Smooth muscle cell (in vitro differentiated cells): ENCODE measurements at regions not wholly inside any gene's neighbourhood (a gene's known extent, or its start where the extent isn't known, plus 50 kb on each side); places are given as distances from the start of the nearest gene placed in this dataset.

ENCODE experiments used
- DNase-seq: peaks from one replicate; lab custom pipeline; 2025; ENCODE audit not compliant: unreplicated experiment; lab: John Stamatoyannopoulos, UW
- H2AFZ ChIP-seq: fragments of 200-600 bp; sonication (generic); 2 replicates; pipeline ENCODE4 v1.6.0; 2016; ENCODE audit warnings: antibody characterized with exemption, low read depth, mild to moderate bottlenecking
- H3F3A ChIP-seq: fragments of 200-600 bp; sonication (generic); 2 replicates; pipeline ENCODE4 v1.6.0; 2017; ENCODE audit warnings: antibody characterized with exemption, low read depth
- H3K27ac ChIP-seq: fragments of 200-600 bp; sonication (generic); 2 replicates; pipeline ENCODE4 v1.5.1; 2016; ENCODE audit warnings: low read depth, mild to moderate bottlenecking
- H3K27me3 ChIP-seq: fragments of 200-600 bp; sonication (generic); 2 replicates; pipeline ENCODE4 v1.6.1; 2016; ENCODE audit warnings: low read depth, mild to moderate bottlenecking
- H3K36me3 ChIP-seq: fragments of 200-600 bp; sonication (generic); 2 replicates; pipeline ENCODE4 v1.5.1; 2016; ENCODE audit warnings: low read depth
- H3K4me1 ChIP-seq: fragments of 200-600 bp; sonication (generic); 2 replicates; pipeline ENCODE4 v1.5.1; 2016; ENCODE audit warnings: low read depth
- H3K4me2 ChIP-seq: fragments of 200-600 bp; sonication (generic); 2 replicates; pipeline ENCODE4 v1.6.0; 2016; ENCODE audit warnings: mild to moderate bottlenecking
- H3K4me3 ChIP-seq: fragments of 200-600 bp; sonication (generic); 2 replicates; pipeline ENCODE4 v1.5.1; 2016; ENCODE audit warnings: mild to moderate bottlenecking
- H3K79me2 ChIP-seq: fragments of 200-600 bp; sonication (generic); 2 replicates; pipeline ENCODE4 v1.6.0; 2016; ENCODE audit warnings: low read depth, mild to moderate bottlenecking
- H3K9ac ChIP-seq: fragments of 200-600 bp; sonication (generic); 2 replicates; pipeline ENCODE4 v1.6.0; 2016; ENCODE audit warnings: low read depth
- H3K9me3 ChIP-seq: fragments of 200-600 bp; sonication (generic); replicated peaks from 2 replicates; pipeline ENCODE4 v1.5.1; 2016; ENCODE audit warnings: low read depth
- H4K20me1 ChIP-seq: fragments of 200-600 bp; sonication (generic); 2 replicates; pipeline ENCODE4 v1.6.0; 2016; ENCODE audit warnings: low read depth
- CTCF ChIP-seq: fragments of 200-600 bp; sonication (generic); IDR thresholded peaks from 2 replicates; pipeline ENCODE4 v1.5.1; 2017; ENCODE audit warnings: borderline replicate concordance, mild to moderate bottlenecking, antibody characterized with exemption; ENCODE audit not compliant: insufficient read depth, poor library complexity, severe bottlenecking
- WGBS: methylation state at CpG from one replicate; pipeline ENCODE4 v1.1.7; 2016; ENCODE audit warnings: low lambda C conversion rate; 5-methylcytosine and 5-hydroxymethylcytosine counted together

- H4K20me1 ChIP-seq, result no peaks in the 10 kb centered on the region
- no peak overlapping the region for H3K27ac ChIP-seq
- no peaks in the 10 kb centered on the region for H3K79me2 ChIP-seq
- no peaks in the 10 kb centered on the region for H3K27me3 ChIP-seq
- no peaks in the 10 kb centered on the region for H3K9me3 ChIP-seq
- no peak overlapping the region for H3K4me3 ChIP-seq
- H2AFZ ChIP-seq, result no peak overlapping the region
- H3K4me2 ChIP-seq, result no peak overlapping the region
- H3K4me1 ChIP-seq, result no peaks in the 10 kb centered on the region
- no peak overlapping the region for H3K9ac ChIP-seq
- no peaks in the 10 kb centered on the region for H3K36me3 ChIP-seq
- H3F3A ChIP-seq, result no peaks in the 10 kb centered on the region
- 97% methylated on average over 1 of the region's 1 CpG for WGBS
- no peak for TF ChIP-seq CTCF
- no peak for DNase-seq
Observed at GRCh38 chr4:41380511-41381157, 123.9 kb downstream of the UCHL1 start.

GRCh38 chr4:41381384-41381783, 124.7 kb downstream of the UCHL1 start:
- WGBS, result 72% methylated on average over 3 of the region's 3 CpGs
- Histone ChIP-seq H3K4me2 (no peak overlapping the region), H3F3A (no peaks in the 10 kb centered on the region), H3K27me3 (no peaks in the 10 kb centered on the region), H3K4me1 (no peaks in the 10 kb centered on the region), H4K20me1 (no peaks in the 10 kb centered on the region), H3K36me3 (no peaks in the 10 kb centered on the region), H3K9me3 (no peaks in the 10 kb centered on the region), H3K4me3 (no peak overlapping the region), H3K9ac (no peak overlapping the region), H3K27ac (no peak overlapping the region), H3K79me2 (no peaks in the 10 kb centered on the region), H2AFZ (no peak overlapping the region)
- DNase-seq, result no peak
- TF ChIP-seq CTCF, result no peak

- Histone ChIP-seq H3K4me2 (no peak overlapping the region), H3K27me3 (no peaks in the 10 kb centered on the region)
- WGBS, result 79% methylated on average over 1 of the region's 1 CpG
Observed at GRCh38 chr4:41384992-41385391, 128.3 kb downstream of the UCHL1 start.

More at GRCh38 chr4:41384992-41385391, 128.3 kb downstream of the UCHL1 start:
- Histone ChIP-seq H3K9ac (no peak overlapping the region), H3K9me3 (no peaks in the 10 kb centered on the region), H4K20me1 (no peaks in the 10 kb centered on the region), H3F3A (no peaks in the 10 kb centered on the region), H3K4me1 (no peaks in the 10 kb centered on the region), H3K27ac (no peak overlapping the region), H3K79me2 (no peaks in the 10 kb centered on the region), H2AFZ (no peak overlapping the region), H3K36me3 (no peaks in the 10 kb centered on the region), H3K4me3 (no peak overlapping the region)
- DNase-seq, result no peak
- TF ChIP-seq CTCF, result no peak
